Fibroblast of the aortic adventitia (primary cell): ENCODE measurements at regions not wholly inside any gene's neighbourhood (a gene's known extent, or its start where the extent isn't known, plus 50 kb on each side); places are given as distances from the start of the nearest gene placed in this dataset.

Source experiments
- DNase-seq: peaks from one replicate; pipeline ENCODE4 v3.0.0-alpha.2; 2010; ENCODE audit warnings: low read depth
- H3K4me3 ChIP-seq: 2 replicates; pipeline ENCODE4 v1.5.1; 2011; ENCODE audit warnings: low read depth, mild to moderate bottlenecking, control low read depth, low read length, moderate library complexity
- TF ChIP-seq, protein P1 (sequence below): IDR thresholded peaks from 2 replicates; pipeline ENCODE4 v1.5.1; 2011; ENCODE audit warnings: mild to moderate bottlenecking, low read length, control low read depth, inconsistent platforms; ENCODE audit not compliant: insufficient read depth

- TF ChIP-seq, protein P1, sequence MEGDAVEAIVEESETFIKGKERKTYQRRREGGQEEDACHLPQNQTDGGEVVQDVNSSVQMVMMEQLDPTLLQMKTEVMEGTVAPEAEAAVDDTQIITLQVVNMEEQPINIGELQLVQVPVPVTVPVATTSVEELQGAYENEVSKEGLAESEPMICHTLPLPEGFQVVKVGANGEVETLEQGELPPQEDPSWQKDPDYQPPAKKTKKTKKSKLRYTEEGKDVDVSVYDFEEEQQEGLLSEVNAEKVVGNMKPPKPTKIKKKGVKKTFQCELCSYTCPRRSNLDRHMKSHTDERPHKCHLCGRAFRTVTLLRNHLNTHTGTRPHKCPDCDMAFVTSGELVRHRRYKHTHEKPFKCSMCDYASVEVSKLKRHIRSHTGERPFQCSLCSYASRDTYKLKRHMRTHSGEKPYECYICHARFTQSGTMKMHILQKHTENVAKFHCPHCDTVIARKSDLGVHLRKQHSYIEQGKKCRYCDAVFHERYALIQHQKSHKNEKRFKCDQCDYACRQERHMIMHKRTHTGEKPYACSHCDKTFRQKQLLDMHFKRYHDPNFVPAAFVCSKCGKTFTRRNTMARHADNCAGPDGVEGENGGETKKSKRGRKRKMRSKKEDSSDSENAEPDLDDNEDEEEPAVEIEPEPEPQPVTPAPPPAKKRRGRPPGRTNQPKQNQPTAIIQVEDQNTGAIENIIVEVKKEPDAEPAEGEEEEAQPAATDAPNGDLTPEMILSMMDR = no peak
- DNase-seq = no peak
- no peak overlapping the region for H3K4me3 ChIP-seq
These were observed 139.5 kb downstream of the HAUS1 start for GRCh38 chr18:46243673-46244072.

DNA sequence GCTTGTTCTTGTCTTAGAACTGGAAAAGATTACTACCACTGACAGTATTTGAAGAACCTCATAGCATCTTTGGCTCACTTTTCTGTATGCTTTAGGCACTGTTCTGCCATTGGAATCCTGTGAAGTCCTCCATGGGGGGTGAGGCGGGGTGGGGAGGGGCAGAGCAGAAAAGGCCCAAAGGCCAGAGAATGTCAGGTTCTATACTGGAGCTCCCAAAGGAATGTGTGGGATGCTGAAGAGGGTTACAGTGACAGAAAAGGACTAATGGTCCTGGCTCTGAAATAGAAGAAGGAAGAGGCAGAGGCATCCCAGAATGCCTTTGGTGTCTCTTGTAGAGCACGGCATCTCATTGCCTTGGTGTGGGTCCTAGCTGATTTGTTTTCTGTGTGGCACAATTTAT, 141.9 kb downstream of the HAUS1 start:
- TF ChIP-seq, protein P1 = no peak
- H3K4me3 ChIP-seq = no peak overlapping the region
- DNase-seq = no peak

GRCh38 chr18:46247942-46248341, 143.8 kb downstream of the HAUS1 start:
- DNase-seq = no peak
- H3K4me3 ChIP-seq = no peak overlapping the region
- TF ChIP-seq, protein P1 = no peak

GRCh38 chr18:46250084-46250811, 146.1 kb downstream of the HAUS1 start:
- no peak overlapping the region for H3K4me3 ChIP-seq
- DNase-seq = peak; percentile 80
- TF ChIP-seq, protein P1 = no peak

DNA sequence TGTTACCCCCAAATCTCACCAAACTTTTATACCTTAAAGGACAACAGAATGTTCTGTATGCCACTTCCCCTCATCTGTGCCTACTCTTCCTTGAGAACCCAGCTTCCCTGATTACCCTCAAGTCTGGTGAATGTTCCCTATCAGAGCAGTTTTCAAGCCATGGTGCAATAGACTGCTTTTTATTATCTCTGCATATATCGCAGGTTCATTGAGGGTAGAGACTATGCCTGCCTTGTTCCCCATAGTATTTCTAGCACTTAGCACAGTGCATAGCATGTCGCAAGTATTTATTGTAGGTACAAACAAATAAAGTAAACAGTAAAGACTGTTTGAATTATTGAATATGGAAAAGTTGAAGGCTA, 146.6 kb downstream of the HAUS1 start:
- TF ChIP-seq, protein P1 = no peak
- DNase-seq = no peak
- no peak overlapping the region for H3K4me3 ChIP-seq

DNA sequence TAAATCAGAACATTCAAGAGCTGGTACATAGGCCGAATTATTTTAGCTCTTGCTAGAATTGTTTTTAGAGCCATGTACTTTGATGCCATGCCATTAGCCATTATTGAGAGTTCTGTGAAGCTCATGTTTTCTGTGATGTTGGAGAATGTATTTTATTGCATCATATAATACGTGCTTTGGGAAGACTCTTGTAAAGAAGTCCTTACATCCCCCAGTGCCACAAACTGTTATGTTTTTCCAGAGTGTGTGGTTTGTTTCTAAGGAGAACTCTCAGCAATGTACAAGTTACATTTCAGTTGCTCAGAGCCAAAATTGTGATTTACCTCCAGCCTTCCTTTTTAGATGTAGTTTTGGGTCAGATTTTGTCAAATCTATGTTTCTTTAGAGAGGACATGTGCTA, 148.6 kb downstream of the HAUS1 start:
- no peak overlapping the region for H3K4me3 ChIP-seq
- peak; percentile 9 for DNase-seq
- TF ChIP-seq, protein P1 = no peak

GRCh38 chr18:46253498-46253897, 149.3 kb downstream of the HAUS1 start:
- no peak overlapping the region for H3K4me3 ChIP-seq
- DNase-seq = peak; percentile 55
- TF ChIP-seq, protein P1 = no peak
